Smooth muscle cell (in vitro differentiated cells): ENCODE measurements at regions not wholly inside any gene's neighbourhood (a gene's known extent, or its start where the extent isn't known, plus 50 kb on each side); places are given as distances from the start of the nearest gene placed in this dataset.

Source experiments
- DNase-seq: peaks from one replicate; lab custom pipeline; 2025; ENCODE audit not compliant: unreplicated experiment; lab: John Stamatoyannopoulos, UW
- H2AFZ ChIP-seq: fragments of 200-600 bp; sonication (generic); 2 replicates; pipeline ENCODE4 v1.6.0; 2016; ENCODE audit warnings: antibody characterized with exemption, low read depth, mild to moderate bottlenecking
- H3F3A ChIP-seq: fragments of 200-600 bp; sonication (generic); 2 replicates; pipeline ENCODE4 v1.6.0; 2017; ENCODE audit warnings: antibody characterized with exemption, low read depth
- H3K27ac ChIP-seq: fragments of 200-600 bp; sonication (generic); 2 replicates; pipeline ENCODE4 v1.5.1; 2016; ENCODE audit warnings: low read depth, mild to moderate bottlenecking
- H3K27me3 ChIP-seq: fragments of 200-600 bp; sonication (generic); 2 replicates; pipeline ENCODE4 v1.6.1; 2016; ENCODE audit warnings: low read depth, mild to moderate bottlenecking
- H3K36me3 ChIP-seq: fragments of 200-600 bp; sonication (generic); 2 replicates; pipeline ENCODE4 v1.5.1; 2016; ENCODE audit warnings: low read depth
- H3K4me1 ChIP-seq: fragments of 200-600 bp; sonication (generic); 2 replicates; pipeline ENCODE4 v1.5.1; 2016; ENCODE audit warnings: low read depth
- H3K4me2 ChIP-seq: fragments of 200-600 bp; sonication (generic); 2 replicates; pipeline ENCODE4 v1.6.0; 2016; ENCODE audit warnings: mild to moderate bottlenecking
- H3K4me3 ChIP-seq: fragments of 200-600 bp; sonication (generic); 2 replicates; pipeline ENCODE4 v1.5.1; 2016; ENCODE audit warnings: mild to moderate bottlenecking
- H3K79me2 ChIP-seq: fragments of 200-600 bp; sonication (generic); 2 replicates; pipeline ENCODE4 v1.6.0; 2016; ENCODE audit warnings: low read depth, mild to moderate bottlenecking
- H3K9ac ChIP-seq: fragments of 200-600 bp; sonication (generic); 2 replicates; pipeline ENCODE4 v1.6.0; 2016; ENCODE audit warnings: low read depth
- H3K9me3 ChIP-seq: fragments of 200-600 bp; sonication (generic); replicated peaks from 2 replicates; pipeline ENCODE4 v1.5.1; 2016; ENCODE audit warnings: low read depth
- H4K20me1 ChIP-seq: fragments of 200-600 bp; sonication (generic); 2 replicates; pipeline ENCODE4 v1.6.0; 2016; ENCODE audit warnings: low read depth
- CTCF ChIP-seq: fragments of 200-600 bp; sonication (generic); IDR thresholded peaks from 2 replicates; pipeline ENCODE4 v1.5.1; 2017; ENCODE audit warnings: borderline replicate concordance, mild to moderate bottlenecking, antibody characterized with exemption; ENCODE audit not compliant: insufficient read depth, poor library complexity, severe bottlenecking
- WGBS: methylation state at CpG from one replicate; pipeline ENCODE4 v1.1.7; 2016; ENCODE audit warnings: low lambda C conversion rate; 5-methylcytosine and 5-hydroxymethylcytosine counted together

- no peak overlapping the region for H2AFZ ChIP-seq
- no peak for TF ChIP-seq CTCF
- H3K27ac ChIP-seq = no peak overlapping the region
- no peaks in the 10 kb centered on the region for H3K36me3 ChIP-seq
- no peaks in the 10 kb centered on the region for H3K79me2 ChIP-seq
- WGBS = 92% methylated on average over 6 of the region's 6 CpGs
- H3F3A ChIP-seq = no peaks in the 10 kb centered on the region
- H4K20me1 ChIP-seq = no peaks in the 10 kb centered on the region
- H3K4me3 ChIP-seq = no peak overlapping the region
- no peaks in the 10 kb centered on the region for H3K9me3 ChIP-seq
- H3K4me2 ChIP-seq = no peak overlapping the region
- H3K9ac ChIP-seq = no peak overlapping the region
- no peaks in the 10 kb centered on the region for H3K4me1 ChIP-seq
- no peaks in the 10 kb centered on the region for H3K27me3 ChIP-seq
- no peak for DNase-seq
Measured at GRCh38 chr20:5376228-5376627, 59.5 kb upstream of the PROKR2 start.

- 88% methylated on average over 5 of the region's 5 CpGs for WGBS
- Histone ChIP-seq H3K27ac (no peak overlapping the region), H3K36me3 (no peaks in the 10 kb centered on the region), H3K4me1 (no peaks in the 10 kb centered on the region), H3K27me3 (no peaks in the 10 kb centered on the region), H3K9me3 (no peaks in the 10 kb centered on the region), H3K9ac (no peak overlapping the region), H3K4me2 (no peak overlapping the region), H3F3A (no peaks in the 10 kb centered on the region), H3K4me3 (no peak overlapping the region), H4K20me1 (no peaks in the 10 kb centered on the region), H3K79me2 (no peaks in the 10 kb centered on the region), H2AFZ (no peak overlapping the region)
- no peak for TF ChIP-seq CTCF
- DNase-seq = no peak
Measured at GRCh38 chr20:5374171-5374570, 57.4 kb upstream of the PROKR2 start.

GRCh38 chr20:5372371-5372770, 55.6 kb upstream of the PROKR2 start:
- H3K36me3 ChIP-seq = no peaks in the 10 kb centered on the region
- H3K4me2 ChIP-seq = no peak overlapping the region
- TF ChIP-seq CTCF = no peak
- H3K4me1 ChIP-seq = no peaks in the 10 kb centered on the region
- H2AFZ ChIP-seq = no peak overlapping the region
- 93% methylated on average over 5 of the region's 5 CpGs for WGBS
- H3K9me3 ChIP-seq = no peaks in the 10 kb centered on the region
- no peak overlapping the region for H3K9ac ChIP-seq
- no peak overlapping the region for H3K27ac ChIP-seq
- no peaks in the 10 kb centered on the region for H3K27me3 ChIP-seq
- H3K79me2 ChIP-seq = no peaks in the 10 kb centered on the region
- no peaks in the 10 kb centered on the region for H3F3A ChIP-seq
- no peak for DNase-seq
- H4K20me1 ChIP-seq = no peaks in the 10 kb centered on the region
- H3K4me3 ChIP-seq = no peak overlapping the region

GRCh38 chr20:5369629-5370028, 52.9 kb upstream of the PROKR2 start:
- H3K27ac ChIP-seq = no peak overlapping the region
- WGBS = 83% methylated on average over 2 of the region's 2 CpGs
- no peaks in the 10 kb centered on the region for H3K79me2 ChIP-seq
- no peaks in the 10 kb centered on the region for H3K4me1 ChIP-seq
- H3F3A ChIP-seq = no peaks in the 10 kb centered on the region
- H2AFZ ChIP-seq = no peak overlapping the region
- no peak for DNase-seq
- no peaks in the 10 kb centered on the region for H3K36me3 ChIP-seq
- H3K27me3 ChIP-seq = no peaks in the 10 kb centered on the region
- no peaks in the 10 kb centered on the region for H3K9me3 ChIP-seq
- H3K4me3 ChIP-seq = no peak overlapping the region
- no peak overlapping the region for H3K9ac ChIP-seq
- TF ChIP-seq CTCF = no peak
- H3K4me2 ChIP-seq = no peak overlapping the region
- H4K20me1 ChIP-seq = no peaks in the 10 kb centered on the region
